AG09309 (cell line): ENCODE measurements at regions not wholly inside any gene's neighbourhood (a gene's known extent, or its start where the extent isn't known, plus 50 kb on each side); places are given as distances from the start of the nearest gene placed in this dataset.

Experiments used
- DNase-seq: peaks from one replicate; pipeline ENCODE4 v3.0.0-alpha.2; 2010; ENCODE audit warnings: low read depth
- H3K4me3 ChIP-seq: 2 replicates; pipeline ENCODE4 v1.5.1; 2011; ENCODE audit warnings: mild to moderate bottlenecking, low read depth, low read length, moderate library complexity; ENCODE audit not compliant: control insufficient read depth
- TF ChIP-seq, protein P1 (sequence below): IDR thresholded peaks from 2 replicates; pipeline ENCODE4 v1.5.1; 2011; ENCODE audit warnings: mild to moderate bottlenecking, low read depth, low read length, inconsistent platforms; ENCODE audit not compliant: insufficient read depth, control insufficient read depth; ENCODE audit errors: missing control alignments

DNA sequence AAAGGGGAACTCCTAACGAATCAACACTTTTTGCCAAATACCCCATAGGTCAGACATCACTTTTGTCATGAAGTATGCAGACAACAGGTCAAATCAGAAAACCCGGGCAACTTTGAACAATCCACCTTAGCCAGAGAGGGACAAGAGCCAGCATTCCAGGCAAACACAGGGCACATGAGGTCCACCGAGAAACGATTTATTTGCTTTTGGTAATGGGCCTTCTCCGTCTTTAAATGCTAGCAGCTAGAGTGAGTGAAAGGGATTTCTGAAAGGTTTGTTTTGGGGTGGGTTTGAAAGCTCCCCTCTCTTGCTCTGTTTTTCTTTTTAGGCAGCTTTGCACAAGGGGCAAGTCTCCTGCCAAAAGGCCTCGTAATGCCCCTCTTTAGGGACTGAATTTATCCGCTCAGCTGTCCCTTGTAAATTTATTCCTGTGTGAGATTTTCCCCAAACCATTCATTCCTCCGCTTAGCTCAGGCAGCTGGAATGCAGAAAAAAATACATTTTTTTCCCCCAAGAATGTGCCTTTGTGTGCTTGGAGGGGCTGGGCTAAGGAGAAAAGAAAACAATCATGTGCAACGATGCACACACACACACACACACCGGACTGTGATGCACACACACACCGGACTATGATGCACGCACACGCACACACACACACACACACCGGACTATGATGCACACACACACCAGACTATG, 196.9 kb downstream of the SNX19 start:
- TF ChIP-seq, protein P1, sequence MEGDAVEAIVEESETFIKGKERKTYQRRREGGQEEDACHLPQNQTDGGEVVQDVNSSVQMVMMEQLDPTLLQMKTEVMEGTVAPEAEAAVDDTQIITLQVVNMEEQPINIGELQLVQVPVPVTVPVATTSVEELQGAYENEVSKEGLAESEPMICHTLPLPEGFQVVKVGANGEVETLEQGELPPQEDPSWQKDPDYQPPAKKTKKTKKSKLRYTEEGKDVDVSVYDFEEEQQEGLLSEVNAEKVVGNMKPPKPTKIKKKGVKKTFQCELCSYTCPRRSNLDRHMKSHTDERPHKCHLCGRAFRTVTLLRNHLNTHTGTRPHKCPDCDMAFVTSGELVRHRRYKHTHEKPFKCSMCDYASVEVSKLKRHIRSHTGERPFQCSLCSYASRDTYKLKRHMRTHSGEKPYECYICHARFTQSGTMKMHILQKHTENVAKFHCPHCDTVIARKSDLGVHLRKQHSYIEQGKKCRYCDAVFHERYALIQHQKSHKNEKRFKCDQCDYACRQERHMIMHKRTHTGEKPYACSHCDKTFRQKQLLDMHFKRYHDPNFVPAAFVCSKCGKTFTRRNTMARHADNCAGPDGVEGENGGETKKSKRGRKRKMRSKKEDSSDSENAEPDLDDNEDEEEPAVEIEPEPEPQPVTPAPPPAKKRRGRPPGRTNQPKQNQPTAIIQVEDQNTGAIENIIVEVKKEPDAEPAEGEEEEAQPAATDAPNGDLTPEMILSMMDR = no peak
- DNase-seq = no peak
- no peak overlapping the region for H3K4me3 ChIP-seq

DNA sequence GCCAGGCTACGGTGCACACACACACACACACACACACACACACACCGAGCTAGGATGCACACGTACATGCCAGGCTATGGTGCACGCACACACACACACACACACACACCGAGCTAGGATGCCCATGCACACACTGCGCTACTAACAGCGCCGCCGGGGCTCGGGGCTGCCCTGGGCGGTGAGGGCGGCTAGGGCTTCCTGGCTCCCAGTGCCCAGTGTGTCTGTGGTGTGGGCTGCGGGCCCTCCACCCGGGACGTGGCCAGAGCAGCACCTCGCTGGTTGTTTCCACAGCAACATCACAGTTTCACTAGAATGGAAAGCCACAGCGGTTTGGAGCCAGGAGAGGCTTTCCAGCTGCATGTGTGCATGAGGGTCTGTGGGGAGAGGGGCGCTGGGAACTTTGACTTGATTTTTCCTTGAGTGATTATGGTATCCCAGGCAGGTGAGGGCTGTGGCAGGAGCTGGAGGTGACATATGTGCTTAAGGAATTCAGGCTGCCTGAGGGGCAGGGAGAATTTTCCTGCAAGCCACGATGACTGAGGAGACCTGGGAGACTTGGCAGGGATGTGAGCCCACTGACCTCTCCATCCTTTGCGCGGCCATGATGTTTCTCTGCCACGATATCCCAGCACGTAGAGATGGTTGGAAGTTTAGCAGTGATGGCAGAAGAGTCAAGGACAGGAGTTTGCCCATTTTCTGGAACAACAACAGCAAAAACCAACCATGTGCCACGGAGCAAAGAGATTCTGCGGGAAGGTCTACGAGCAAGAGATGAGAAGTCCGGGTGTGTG, 195.9 kb downstream of the SNX19 start:
- no peak for DNase-seq
- TF ChIP-seq, protein P1 = no peak
- H3K4me3 ChIP-seq = no peak overlapping the region

DNA sequence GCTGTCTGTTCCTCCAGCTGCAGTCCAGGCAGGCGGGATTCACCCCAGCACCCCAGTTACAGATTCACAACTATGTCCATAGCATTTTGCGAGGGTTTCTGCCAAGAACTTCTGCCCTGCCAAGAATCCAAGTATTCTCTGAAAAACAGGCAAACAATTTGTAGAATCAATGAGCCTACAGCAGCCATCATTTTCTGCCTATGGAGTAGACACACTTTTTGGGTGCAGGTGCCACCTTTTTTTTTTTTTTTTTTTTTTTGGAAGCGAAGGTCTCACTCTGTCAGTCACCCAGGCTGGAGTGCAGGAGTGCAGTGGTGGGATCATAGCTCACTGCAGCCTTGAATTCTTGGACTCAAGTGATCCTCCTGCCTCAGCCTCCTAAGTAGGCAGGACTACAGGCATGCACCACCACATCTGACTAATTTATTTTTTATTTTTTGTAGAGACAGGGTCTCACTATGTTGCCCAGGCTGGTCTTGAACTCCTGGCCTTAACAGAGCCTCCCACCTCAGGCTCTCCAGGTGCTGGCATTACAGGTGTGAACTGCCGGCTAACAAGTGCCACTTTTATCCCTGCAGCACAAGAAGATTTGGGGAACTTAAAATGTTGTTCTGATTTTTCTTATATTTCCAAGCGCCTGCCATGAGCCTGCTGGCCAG, 195.1 kb downstream of the SNX19 start:
- TF ChIP-seq, protein P1 = no peak
- no peak for DNase-seq
- H3K4me3 ChIP-seq = no peak overlapping the region

DNA sequence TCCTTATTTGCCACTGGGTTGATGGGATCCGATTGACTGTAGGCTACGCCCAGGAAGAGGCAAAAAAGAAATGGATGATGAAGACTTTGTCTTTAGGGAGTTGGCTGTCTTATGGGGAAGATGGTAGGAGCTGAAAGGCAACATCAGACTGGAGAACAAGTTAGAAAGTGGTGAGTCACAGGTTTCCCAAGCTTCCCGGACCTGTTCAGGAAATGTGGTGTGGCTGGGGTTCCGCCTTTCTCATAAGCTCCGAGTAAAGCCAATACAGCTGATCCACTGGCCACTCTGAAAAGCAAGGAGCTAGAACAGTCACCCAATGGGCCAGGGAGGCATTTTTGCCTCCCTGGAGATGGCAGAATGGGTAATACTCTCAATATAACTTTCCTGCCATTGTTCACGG, 194.5 kb downstream of the SNX19 start:
- no peak for DNase-seq
- TF ChIP-seq, protein P1 = no peak

DNA sequence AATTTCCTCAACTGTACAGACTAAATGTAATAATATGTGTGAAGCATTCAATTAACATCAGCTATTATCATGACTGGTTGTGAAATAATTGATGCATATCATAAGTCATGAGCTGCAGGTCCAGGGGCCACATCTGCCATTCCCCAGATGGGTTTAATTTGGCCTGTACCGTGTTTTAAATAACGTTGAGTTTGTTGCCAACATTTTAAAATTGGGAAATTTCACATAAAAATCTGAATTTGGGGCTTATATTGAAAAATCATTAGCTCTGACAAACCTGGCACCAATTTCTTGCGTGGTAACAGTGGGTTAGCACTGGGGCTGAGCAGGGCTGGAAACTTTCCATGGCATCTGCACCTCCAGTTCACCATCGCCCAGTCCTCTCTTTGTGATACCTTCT, 193.9 kb downstream of the SNX19 start:
- DNase-seq = no peak
- TF ChIP-seq, protein P1 = no peak
- no peak overlapping the region for H3K4me3 ChIP-seq

More for the DNA sequence above, 194.5 kb downstream of the SNX19 start:
- H3K4me3 ChIP-seq = no peak overlapping the region

DNA sequence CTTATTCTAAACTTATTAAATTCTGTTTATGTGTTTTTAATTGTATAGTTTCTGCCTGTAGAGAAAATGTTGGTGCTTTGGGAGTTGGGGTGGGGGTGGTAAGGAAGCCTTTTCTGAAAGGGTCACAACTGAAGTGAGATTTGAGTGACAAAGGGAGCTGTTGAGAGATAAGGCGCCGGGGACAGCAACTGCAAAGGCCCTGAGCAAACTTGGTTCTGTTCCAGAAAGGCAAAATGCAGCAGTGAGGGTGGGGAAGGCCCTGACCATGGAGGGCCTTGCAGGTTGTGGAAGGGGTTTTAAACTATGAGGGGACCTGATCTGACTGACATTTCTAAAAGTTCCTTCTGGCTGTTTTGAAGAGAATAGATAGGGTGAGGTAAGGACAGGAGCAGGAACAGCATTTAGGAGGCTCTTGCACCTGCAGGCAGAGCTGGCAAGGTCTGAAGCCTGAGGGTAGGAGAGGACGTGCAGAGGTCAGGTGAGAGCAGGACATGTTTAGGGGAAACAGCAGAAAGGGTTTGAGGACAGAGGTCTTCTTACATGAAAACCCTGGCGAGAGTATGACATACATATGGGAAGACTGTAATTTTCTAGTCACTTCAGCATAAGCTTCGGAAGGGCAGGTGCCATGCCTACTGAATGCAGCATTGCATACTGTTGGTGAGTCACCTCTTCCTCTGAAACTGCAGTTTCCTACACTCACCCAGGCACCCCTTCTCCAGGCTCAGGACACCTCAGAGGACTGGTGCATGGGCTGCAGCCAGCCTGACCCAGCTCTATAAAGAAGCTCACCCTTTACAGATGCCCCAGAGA, 190.7 kb downstream of the SNX19 start:
- H3K4me3 ChIP-seq = no peak overlapping the region
- no peak for DNase-seq
- TF ChIP-seq, protein P1 = no peak
